RWPE1 (cell line): ENCODE measurements at regions not wholly inside any gene's neighbourhood (a gene's known extent, or its start where the extent isn't known, plus 50 kb on each side); places are given as distances from the start of the nearest gene placed in this dataset.

Experiments
- CTCF ChIA-PET: fragments of 350-600 bp; sonication (Branson Sonifier 250); formaldehyde crosslinking; extraction: SDS; loops from one replicate; lab custom pipeline; 2021; lab: Yijun Ruan, JAX
- POLR2A ChIA-PET: fragments of 400-600 bp; formaldehyde crosslinking; extraction: SDS; loops from one replicate; lab custom pipeline; 2020; ENCODE audit warnings: antibody characterized with exemption; ENCODE audit not compliant: low non-redundant PET; lab: Yijun Ruan, JAX
- DNase-seq: peaks from one replicate; pipeline ENCODE4 v3.0.0; 2012; ENCODE audit warnings: low spot score
- H3K27ac ChIP-seq: fragments of 450-650 bp; 2 replicates; pipeline ENCODE4 v1.5.1; 2017
- CTCF ChIP-seq: fragments of 450-650 bp; conservative IDR thresholded peaks from 2 replicates; pipeline ENCODE4 v1.5.1; 2017; ENCODE audit warnings: low read depth, mild to moderate bottlenecking

DNA sequence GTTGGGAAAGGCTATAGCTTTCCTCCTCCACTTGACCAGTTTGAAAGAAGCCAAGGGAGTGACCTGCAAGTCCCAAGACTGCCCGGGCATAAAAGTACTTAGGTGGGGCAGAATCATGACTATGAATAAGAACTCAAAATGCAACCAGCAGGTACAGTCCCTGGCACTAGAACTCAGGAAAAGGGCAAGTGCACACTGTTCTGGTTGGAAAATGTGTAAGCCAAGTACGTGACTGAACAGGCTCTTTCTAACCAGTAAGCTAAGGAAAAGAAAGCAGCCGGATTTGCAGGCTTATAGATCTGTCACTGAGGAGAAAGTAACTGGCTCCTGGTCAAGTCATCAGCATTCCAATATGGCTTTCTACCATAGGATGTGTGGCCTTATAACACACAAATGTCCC lies 101.2 kb upstream of the SLC4A7 start:
- POLR2A ChIA-PET, result no interaction called here
- TF ChIP-seq CTCF, result no peak
- H3K27ac ChIP-seq, result peak overlapping the region; percentile 84
- CTCF ChIA-PET, result no interaction called here
- peak; percentile 6 for DNase-seq

GRCh38 chr3:27584874-27585273 lies 100.7 kb upstream of the SLC4A7 start:
- no peak for DNase-seq
- TF ChIP-seq CTCF, result no peak
- POLR2A ChIA-PET, result no interaction called here
- peak overlapping the region; percentile 63 for H3K27ac ChIP-seq
- CTCF ChIA-PET, result no interaction called here

- no peak for TF ChIP-seq CTCF
- no peak overlapping the region for H3K27ac ChIP-seq
- ChIA-PET CTCF (interaction anchor here (0.7 kb wide), 2 partner anchors 37 to 76 kb away, joined by 4 read pairs; no protein-coding TSS in a partner anchor), POLR2A (interaction anchor here (0.6 kb wide), 1 partner anchor 91 kb away, joined by 3 read pairs; no protein-coding TSS in a partner anchor)
- no peak for DNase-seq
These were observed 97.7 kb upstream of the SLC4A7 start for GRCh38 chr3:27581852-27582251.

- ChIA-PET CTCF (no interaction called here), POLR2A (no interaction called here)
- H3K27ac ChIP-seq, result no peak overlapping the region
- DNase-seq, result no peak
- TF ChIP-seq CTCF, result no peak
These were observed 93.8 kb upstream of the SLC4A7 start for GRCh38 chr3:27578032-27578431.

DNA sequence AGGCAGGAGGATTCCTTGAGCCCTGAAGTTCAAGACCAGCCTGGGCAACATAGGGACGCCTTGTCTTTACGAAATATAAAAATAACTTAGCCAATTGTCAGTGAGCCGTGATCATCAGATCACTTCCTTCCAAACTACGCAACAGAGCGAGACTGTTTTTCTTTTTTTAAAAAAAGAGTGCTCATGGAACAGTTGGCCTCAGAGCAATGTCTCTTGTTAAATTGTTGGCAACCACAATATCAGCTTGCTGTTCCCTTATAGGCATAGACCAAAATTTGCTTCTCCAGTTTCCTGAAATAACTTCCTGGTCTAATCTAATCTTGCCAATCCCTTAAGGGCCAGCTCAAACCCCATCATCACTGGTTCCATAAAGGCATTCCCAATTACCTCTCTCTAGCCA lies 93.3 kb upstream of the SLC4A7 start:
- POLR2A ChIA-PET, result no interaction called here
- CTCF ChIA-PET, result no interaction called here

DNA sequence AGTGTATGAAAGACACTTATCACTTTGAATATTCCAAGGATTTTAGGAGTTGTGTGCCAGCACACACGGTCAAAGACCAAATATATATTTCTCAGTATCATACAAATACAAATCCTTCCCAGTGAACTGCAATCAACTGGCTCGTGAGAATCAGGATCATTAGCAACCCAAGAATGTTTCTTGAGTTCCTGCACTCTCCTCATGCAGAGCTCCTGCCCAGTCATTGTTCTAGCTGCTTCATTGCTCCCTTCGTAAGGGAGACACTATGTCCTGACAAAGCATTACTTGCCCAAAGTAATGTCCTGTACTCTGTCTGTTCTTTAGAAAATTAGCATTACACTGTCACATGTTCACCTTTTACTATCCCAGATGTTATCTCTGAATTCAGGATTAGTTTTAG lies 92.0 kb upstream of the SLC4A7 start:
- H3K27ac ChIP-seq, result no peak overlapping the region
- DNase-seq, result no peak
- ChIA-PET CTCF (interaction anchor here (0.7 kb wide), 1 partner anchor 13 kb away, joined by 6 read pairs; no protein-coding TSS in a partner anchor), POLR2A (no interaction called here)
- no peak for TF ChIP-seq CTCF

More for the DNA sequence above, 93.3 kb upstream of the SLC4A7 start:
- no peak for TF ChIP-seq CTCF
- DNase-seq, result no peak
- H3K27ac ChIP-seq, result no peak overlapping the region
